Kidney (tissue), 10 donors: ENCODE measurements at regions not wholly inside any gene's neighbourhood (a gene's known extent, or its start where the extent isn't known, plus 50 kb on each side); places are given as distances from the start of the nearest gene placed in this dataset.
"Not testable (repeated sequence)": the region's sequence is repeated elsewhere in the genome, so short reads cannot be mapped to it uniquely, and the experiment has no call there.

Experiments used
- DNase-seq, 5 donors: peaks; one replicate each; pipeline ENCODE4 v3.0.0-alpha.2; 2013 to 2020
- FAIRE-seq: peaks from 2 replicates; lab custom pipeline; 2012; peaks lifted over from hg19 to GRCh38; lab: Jason Lieb, UNC
- H3K27ac ChIP-seq, 2 donors: one replicate each; pipeline ENCODE4 v1.7.0; 2013; ENCODE audit warnings: low read depth in 2 of 2, low read length in 2 of 2, inconsistent platforms in 1 of 2
- H3K27me3 ChIP-seq: one replicate; pipeline ENCODE4 v1.7.1; 2013; ENCODE audit warnings: low read length, inconsistent platforms; ENCODE audit not compliant: control insufficient read depth, insufficient read depth
- H3K36me3 ChIP-seq, 3 donors: one replicate each; pipeline versions ENCODE4 v1.7.0 to v1.7.1; 2013; ENCODE audit warnings: low read length in 3 of 3, control low read depth in 1 of 3, inconsistent platforms in 1 of 3; ENCODE audit not compliant: insufficient read depth in 3 of 3, control insufficient read depth in 2 of 3
- H3K4me1 ChIP-seq, 3 donors: one replicate each; pipeline versions ENCODE4 v1.7.0 to v1.7.1; 2013; ENCODE audit warnings: low read length in 3 of 3, inconsistent platforms in 1 of 3, low read depth in 1 of 3; ENCODE audit not compliant: control insufficient read depth in 2 of 3, insufficient read depth in 2 of 3
- H3K4me3 ChIP-seq, 3 donors: one replicate each; pipeline versions ENCODE4 v1.7.0 to v1.8.1; 2013; ENCODE audit warnings: low read length in 3 of 3, control low read depth in 1 of 3, inconsistent platforms in 1 of 3
- H3K9ac ChIP-seq, 3 donors: one replicate each; pipeline versions ENCODE4 v1.7.0 to v1.7.1; 2013; ENCODE audit warnings: low read length in 3 of 3, control low read depth in 1 of 3, inconsistent platforms in 1 of 3
- H3K9me3 ChIP-seq, 3 donors: one replicate each; pipeline versions ENCODE4 v1.7.0 to v1.7.1; 2013; ENCODE audit warnings: low read length in 3 of 3, control low read depth in 1 of 3, inconsistent platforms in 1 of 3; ENCODE audit not compliant: control insufficient read depth in 2 of 3, insufficient read depth in 1 of 3
- intact Hi-C: fragments of 100-400 bp; cut with DNase I; formaldehyde crosslinking; loops from one replicate; pipeline ENCODE4 v1.11.1; 2022
- donor health status: control.
- donor health status: control.
- donor health status: DM: yes; HTN: yes; CAD: no.
- donor health status: Normal renal cell carcinoma (clear cell type).

DNA sequence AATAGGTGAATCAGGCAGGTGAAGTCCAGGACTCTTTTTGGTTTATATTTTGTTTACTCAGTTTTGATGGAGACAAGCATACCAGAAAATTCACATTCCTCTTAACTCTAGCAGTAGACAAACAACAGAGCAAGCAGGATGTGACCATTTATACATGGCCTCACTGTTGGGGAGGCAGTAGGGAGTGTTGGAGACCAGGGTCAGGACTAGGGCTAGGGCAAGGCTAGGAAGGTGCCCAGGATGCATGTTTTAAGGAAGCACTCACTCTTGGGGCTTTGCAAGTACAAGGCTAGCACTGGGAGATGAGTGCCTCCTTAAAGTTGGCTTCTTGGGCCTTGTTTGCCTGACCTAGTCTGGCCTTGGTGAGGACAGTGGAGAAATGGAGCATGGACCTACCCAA is 84.5 kb upstream of the PLGLB2 start:
- intact Hi-C loops, FAIRE-seq: not testable (repeated sequence)

DNA sequence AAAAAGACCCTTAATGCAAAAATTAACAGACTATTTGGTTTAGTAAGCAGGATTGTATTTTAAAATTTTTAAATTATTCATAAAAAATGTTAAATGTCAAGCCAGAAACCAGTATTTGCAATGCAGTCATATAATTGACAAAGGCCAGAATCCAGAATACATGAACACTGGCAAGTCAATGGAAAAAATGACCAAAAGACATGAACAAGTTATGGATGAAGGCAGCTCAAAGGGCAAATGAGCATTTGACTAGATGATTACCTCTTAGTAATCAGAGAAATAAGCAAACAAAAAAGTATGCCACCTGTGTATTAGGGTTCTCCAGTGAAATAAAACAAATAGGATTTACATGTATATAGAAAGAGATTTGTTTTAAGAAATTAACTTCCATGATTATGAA is 80.9 kb upstream of the PLGLB2 start:
- H3K9me3 ChIP-seq, DNase-seq, H3K36me3 ChIP-seq, H3K4me1 ChIP-seq, H3K27me3 ChIP-seq, intact Hi-C loops, FAIRE-seq, H3K27ac ChIP-seq, H3K9ac ChIP-seq, H3K4me3 ChIP-seq: not testable (repeated sequence)

More for the DNA sequence above, 84.5 kb upstream of the PLGLB2 start:
- not testable (repeated sequence) for DNase-seq, H3K9me3 ChIP-seq, H3K27me3 ChIP-seq, H3K27ac ChIP-seq, H3K4me1 ChIP-seq, H3K9ac ChIP-seq, H3K4me3 ChIP-seq, H3K36me3 ChIP-seq

DNA sequence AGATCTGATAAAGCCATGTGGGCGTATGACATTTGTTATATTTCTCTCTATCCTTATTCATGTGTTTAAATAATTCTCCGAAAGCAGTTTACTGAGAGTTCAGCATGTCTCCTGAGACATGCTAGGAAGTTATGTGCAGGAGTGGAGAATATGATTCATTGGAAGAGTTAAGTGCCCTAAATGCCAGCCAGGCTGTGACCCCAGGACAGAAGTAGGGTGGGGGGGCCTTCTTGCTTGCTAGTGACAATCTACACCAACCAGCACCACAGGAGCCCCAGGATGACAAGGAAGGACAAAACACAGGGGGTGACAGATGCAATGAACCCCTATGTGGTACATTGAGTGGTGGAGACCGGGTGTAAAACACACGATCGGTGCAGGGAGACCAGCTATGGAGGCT is 79.5 kb upstream of the PLGLB2 start:
- H3K9ac ChIP-seq, H3K4me3 ChIP-seq, DNase-seq, H3K9me3 ChIP-seq, FAIRE-seq, H3K4me1 ChIP-seq, H3K27ac ChIP-seq, H3K27me3 ChIP-seq, H3K36me3 ChIP-seq, intact Hi-C loops: not testable (repeated sequence)

DNA sequence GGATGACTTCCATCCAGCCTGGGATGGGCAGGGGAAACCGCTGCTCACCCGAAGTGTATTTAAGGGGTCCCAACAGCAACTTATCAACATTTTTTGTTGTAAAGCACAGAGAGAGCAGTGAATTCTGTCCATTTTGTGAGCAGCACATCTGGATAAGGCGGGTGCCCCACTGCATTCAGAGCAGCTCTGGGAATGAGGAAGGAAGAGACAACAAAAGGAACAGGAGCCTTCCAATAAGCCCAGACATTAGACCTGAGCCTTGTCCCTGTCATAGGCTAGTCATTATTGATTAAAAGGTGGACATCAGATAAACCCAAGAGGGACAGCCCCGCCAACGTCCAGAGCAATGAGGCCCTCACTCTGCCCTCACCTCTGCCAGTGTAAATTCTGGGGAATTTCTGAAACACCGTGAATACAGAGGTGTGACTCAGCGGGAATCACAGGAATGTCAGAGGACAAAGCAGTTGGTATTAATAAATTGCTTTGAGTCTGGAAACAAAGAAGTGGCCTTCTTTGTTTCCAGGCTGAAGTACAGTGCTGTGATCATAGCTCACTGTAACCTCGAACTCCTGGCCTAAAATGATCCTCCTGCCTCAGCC is 78.2 kb upstream of the PLGLB2 start:
- FAIRE-seq, DNase-seq, H3K9ac ChIP-seq, H3K4me3 ChIP-seq, H3K27ac ChIP-seq, H3K4me1 ChIP-seq, H3K9me3 ChIP-seq, H3K36me3 ChIP-seq, intact Hi-C loops, H3K27me3 ChIP-seq: not testable (repeated sequence)

DNA sequence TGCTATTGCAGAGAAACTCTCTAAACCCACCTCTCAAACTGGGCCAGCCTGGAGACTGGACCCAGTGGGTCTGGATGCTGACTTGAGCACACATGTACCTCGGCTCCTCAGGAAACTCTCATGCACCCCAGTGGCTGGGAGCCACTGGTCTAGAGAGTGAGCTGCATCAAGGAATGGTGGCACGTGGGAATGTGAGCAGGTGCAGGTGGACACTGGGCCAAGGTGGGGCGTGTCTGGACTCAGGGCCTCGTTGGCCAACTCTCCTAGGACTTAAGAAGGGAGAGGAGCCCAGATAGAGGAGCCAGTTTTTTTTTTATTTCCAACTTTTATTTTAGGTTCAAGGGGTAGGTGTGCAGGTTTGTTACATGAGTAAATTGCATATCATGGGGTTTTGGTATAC is 75.5 kb upstream of the PLGLB2 start:
- DNase-seq, FAIRE-seq, H3K27me3 ChIP-seq, H3K9me3 ChIP-seq, H3K4me3 ChIP-seq, H3K27ac ChIP-seq, H3K9ac ChIP-seq, intact Hi-C loops, H3K4me1 ChIP-seq, H3K36me3 ChIP-seq: not testable (repeated sequence)

DNA sequence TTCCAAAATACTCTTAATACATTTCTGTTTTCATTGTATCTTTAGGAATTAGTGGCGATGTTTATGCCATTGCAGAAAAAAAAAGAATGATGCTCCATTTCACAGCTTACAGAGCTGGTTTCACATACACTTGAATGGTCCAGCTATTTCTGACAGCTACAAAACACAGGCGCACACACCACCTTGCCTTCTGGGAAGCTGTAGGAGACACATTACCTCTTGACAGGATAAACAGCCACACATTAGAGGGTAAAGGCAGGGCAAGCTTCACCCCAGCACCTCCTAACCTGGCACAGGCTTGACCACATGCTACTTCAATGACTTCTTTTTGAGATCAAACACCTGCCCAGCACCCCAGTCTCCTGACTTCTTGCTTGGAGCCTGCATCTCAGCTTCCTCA is 73.2 kb upstream of the PLGLB2 start:
- H3K36me3 ChIP-seq, H3K9me3 ChIP-seq, H3K27ac ChIP-seq, H3K9ac ChIP-seq, FAIRE-seq, DNase-seq, H3K4me1 ChIP-seq, H3K4me3 ChIP-seq, intact Hi-C loops, H3K27me3 ChIP-seq: not testable (repeated sequence)

DNA sequence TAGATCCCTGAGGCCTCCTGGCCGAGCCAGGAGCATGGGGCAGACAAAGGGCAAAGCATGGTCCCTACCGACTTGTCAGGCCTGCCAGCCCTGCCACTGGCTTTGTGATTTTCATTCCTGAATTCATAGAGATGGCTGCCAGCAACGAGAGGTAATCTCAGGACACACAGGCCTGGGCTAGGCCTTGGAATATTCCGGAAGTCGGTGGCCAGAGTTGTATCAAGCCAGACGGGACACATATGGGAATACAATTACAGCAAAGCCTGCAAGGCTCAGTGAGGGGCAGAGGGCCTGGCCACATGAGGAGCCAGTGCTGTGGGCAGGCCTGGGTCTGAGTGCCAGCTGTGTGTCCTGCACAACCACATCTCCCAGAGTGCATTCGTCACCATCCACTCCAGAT is 72.4 kb upstream of the PLGLB2 start:
- H3K27ac ChIP-seq, DNase-seq, H3K4me3 ChIP-seq, intact Hi-C loops, H3K27me3 ChIP-seq, H3K4me1 ChIP-seq, FAIRE-seq, H3K9me3 ChIP-seq, H3K36me3 ChIP-seq, H3K9ac ChIP-seq: not testable (repeated sequence)

DNA sequence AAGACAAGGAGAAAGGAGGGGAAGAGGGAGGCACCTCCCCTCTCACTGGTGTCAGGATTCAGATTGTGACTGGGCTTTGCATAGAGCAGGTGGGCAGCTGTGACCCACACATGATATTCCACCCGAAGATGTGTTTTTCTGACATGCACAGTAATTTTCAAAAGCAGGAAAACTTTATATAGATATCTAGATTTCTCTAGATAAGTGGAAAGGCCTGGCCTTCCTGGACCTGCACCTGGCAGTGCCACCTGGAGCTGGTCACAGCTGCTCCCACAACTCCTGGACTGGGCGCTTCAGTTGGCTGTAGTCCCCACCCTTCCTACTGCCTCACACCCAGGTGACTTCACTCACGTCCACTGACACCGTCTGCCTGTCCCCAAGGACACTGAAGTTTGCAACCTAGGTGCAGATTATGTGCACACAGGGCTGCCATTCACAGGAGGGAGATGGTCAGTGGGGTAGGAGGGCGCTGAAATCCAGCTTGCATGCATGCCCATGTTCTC is 70.4 kb upstream of the PLGLB2 start:
- intact Hi-C loops, H3K4me3 ChIP-seq, H3K4me1 ChIP-seq, FAIRE-seq, H3K9me3 ChIP-seq, H3K27ac ChIP-seq, DNase-seq, H3K9ac ChIP-seq, H3K27me3 ChIP-seq, H3K36me3 ChIP-seq: not testable (repeated sequence)
